ENCODE measurements at regions not wholly inside any gene's neighbourhood (a gene's known extent, or its start where the extent isn't known, plus 50 kb on each side); places are given as distances from the start of the nearest gene placed in this dataset.

DNA sequence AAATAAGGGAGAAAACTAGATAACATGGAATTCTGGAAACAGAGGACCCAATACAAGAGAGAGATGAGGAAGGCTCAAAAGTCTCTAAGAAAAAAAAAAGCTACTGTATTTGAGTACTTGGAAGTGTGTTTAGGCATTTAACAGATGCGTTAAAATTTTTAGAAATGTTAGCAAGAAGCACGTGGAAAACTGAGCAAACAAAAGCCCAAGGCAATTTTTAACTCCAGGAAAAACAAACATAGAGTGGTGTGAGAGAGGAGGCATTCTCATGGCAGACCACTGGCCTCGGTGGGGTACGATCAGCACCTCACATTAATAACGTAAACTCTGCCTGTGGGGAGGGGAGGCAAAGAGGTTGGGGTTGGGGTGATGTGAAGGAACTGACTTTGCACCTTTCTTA is 321.4 kb downstream of the GADD45G start:
- intact Hi-C loops (cut with micrococcal nuclease): no loop called here
- TF ChIP-seq, protein P1, sequence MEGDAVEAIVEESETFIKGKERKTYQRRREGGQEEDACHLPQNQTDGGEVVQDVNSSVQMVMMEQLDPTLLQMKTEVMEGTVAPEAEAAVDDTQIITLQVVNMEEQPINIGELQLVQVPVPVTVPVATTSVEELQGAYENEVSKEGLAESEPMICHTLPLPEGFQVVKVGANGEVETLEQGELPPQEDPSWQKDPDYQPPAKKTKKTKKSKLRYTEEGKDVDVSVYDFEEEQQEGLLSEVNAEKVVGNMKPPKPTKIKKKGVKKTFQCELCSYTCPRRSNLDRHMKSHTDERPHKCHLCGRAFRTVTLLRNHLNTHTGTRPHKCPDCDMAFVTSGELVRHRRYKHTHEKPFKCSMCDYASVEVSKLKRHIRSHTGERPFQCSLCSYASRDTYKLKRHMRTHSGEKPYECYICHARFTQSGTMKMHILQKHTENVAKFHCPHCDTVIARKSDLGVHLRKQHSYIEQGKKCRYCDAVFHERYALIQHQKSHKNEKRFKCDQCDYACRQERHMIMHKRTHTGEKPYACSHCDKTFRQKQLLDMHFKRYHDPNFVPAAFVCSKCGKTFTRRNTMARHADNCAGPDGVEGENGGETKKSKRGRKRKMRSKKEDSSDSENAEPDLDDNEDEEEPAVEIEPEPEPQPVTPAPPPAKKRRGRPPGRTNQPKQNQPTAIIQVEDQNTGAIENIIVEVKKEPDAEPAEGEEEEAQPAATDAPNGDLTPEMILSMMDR (IDR thresholded peaks at IDR 0.05): no peak
- ATAC-seq (no peak), DNase-seq (no peak)
- CTCF ChIA-PET: interaction anchor here (1.1 to 5.9 kb wide), 2 partner anchors 10 to 323 kb away, joined by 3 to 28 read pairs; no protein-coding TSS in a partner anchor
- H3K27me3 Mint-ChIP-seq: peaks cover 11% of the 10 kb centered on the region
- no peak overlapping the region for H3K27ac Mint-ChIP-seq
- H3K4me1 Mint-ChIP-seq (ENCODE audit: low read depth): peaks cover 39% of the 10 kb centered on the region
- POLR2A ChIA-PET: no interaction called here
- H3K9me3 Mint-ChIP-seq: no peaks in the 10 kb centered on the region
- no peak overlapping the region for H3K4me3 Mint-ChIP-seq
- no peaks in the 10 kb centered on the region for H3K36me3 Mint-ChIP-seq (ENCODE audit: low read depth)

DNA sequence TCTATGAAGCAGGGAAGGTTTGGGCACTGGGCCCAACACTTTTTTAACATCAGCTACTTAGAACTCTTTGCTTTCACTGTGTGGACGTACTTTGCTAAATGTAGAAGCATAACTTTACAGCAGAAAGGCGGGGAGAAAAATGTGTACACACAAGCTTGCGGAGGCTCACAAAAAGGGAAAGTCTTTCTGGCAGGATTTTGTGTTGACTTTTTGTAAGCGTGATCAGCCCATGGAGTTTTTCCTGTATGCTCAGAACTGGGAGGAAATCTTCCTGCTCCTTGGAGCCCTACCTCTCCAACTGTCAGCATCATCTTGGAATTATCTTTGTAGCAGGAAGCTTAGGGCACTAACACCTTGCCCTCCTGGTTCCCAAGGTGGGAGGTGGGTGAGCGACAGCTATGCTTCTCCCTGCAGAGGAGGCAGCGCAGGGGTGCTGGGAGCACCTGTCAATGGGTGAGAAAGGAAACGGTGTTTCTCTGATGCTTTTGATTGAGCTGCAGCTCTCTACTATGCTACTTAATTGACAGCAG is 321.9 kb downstream of the GADD45G start:
- peaks cover 39% of the 10 kb centered on the region for H3K4me1 Mint-ChIP-seq (ENCODE audit: low read depth)
- TF ChIP-seq, protein P1 (IDR thresholded peaks at IDR 0.05): no peak
- H3K27me3 Mint-ChIP-seq: peaks cover 11% of the 10 kb centered on the region
- CTCF ChIA-PET: interaction anchor here (1.1 to 5.9 kb wide), 2 partner anchors 11 to 324 kb away, joined by 3 to 28 read pairs; no protein-coding TSS in a partner anchor
- no peaks in the 10 kb centered on the region for H3K9me3 Mint-ChIP-seq
- intact Hi-C loops (cut with micrococcal nuclease): no loop called here
- no peak for DNase-seq
- ATAC-seq: no peak
- H3K27ac Mint-ChIP-seq: no peak overlapping the region
- no peaks in the 10 kb centered on the region for H3K36me3 Mint-ChIP-seq (ENCODE audit: low read depth)
- no peak overlapping the region for H3K4me3 Mint-ChIP-seq
- POLR2A ChIA-PET: no interaction called here

DNA sequence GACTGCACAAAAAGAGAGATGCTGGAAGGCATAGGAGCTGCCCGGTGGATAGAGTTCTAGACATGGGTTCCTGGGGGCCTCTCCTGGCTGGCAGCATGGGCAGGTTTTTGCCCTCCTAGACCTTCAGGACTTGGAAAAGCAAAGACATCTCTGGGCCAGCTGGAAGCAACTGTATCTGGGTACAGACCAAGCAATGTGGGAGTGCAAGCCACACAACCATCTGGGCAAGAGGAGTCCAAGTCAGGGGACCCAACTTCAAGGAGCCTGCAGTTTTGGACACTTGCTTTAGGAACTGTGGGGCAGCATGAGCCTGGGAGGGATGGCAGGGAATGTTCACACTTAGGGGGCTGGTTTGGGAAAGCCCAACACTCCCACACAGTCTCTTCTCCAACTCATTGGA is 323.3 kb downstream of the GADD45G start:
- POLR2A ChIA-PET: interaction anchor here (0.5 to 1.9 kb wide), 2 partner anchors 13 to 66 kb away, joined by 3 to 5 read pairs; no protein-coding TSS in a partner anchor
- Mint-ChIP-seq H3K9me3 (no peaks in the 10 kb centered on the region), H3K4me3 (no peak overlapping the region), H3K27ac (no peak overlapping the region), H3K36me3 (ENCODE audit: low read depth) (no peaks in the 10 kb centered on the region), H3K4me1 (ENCODE audit: low read depth) (peaks cover 39% of the 10 kb centered on the region), H3K27me3 (peaks cover 7% of the 10 kb centered on the region)
- ATAC-seq (no peak), DNase-seq (no peak)
- TF ChIP-seq, protein P1 (IDR thresholded peaks at IDR 0.05): no peak
- intact Hi-C loops (cut with micrococcal nuclease): no loop called here
- CTCF ChIA-PET: interaction anchor here (1.4 kb wide), 1 partner anchor 330 kb away, joined by 4 read pairs; no protein-coding TSS in a partner anchor

DNA sequence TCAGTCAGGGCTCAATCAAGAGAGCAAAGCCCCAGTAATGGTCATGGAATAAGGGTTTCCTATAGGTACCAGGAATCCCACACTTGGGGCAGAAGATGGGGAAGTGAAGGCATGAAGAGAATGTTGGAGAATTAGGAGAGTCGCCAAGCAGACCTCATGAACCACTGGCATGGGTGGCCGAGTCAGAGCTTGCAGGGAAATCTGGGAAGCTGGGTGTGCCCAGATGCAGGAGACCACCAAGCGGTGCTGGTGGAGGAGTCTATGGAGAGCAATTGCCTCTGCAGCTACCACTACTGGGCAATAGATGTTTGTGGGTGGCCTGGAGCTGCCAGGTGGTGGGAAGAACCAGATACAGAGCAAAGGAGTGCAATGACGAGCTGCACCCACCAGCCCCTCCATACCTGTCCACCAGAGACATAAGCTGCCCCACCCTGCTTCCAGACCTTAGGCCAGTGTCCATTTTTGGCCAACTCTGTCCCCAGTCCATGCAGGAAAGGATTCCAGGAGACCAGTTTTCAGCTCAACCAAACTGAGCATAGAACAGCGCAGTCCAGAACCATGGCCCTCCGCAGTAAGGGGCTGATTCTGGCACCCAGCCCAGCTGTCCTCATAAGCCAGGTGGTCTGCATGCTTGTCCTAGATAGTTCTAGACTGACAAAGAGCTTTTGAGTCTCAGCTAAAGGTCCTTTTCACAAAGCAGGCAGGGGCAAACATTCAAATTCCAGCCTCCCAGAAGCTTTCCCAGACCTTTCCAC is 323.9 kb downstream of the GADD45G start:
- ATAC-seq: no peak
- intact Hi-C loops (cut with micrococcal nuclease): no loop called here
- TF ChIP-seq, protein P1 (IDR thresholded peaks at IDR 0.05): no peak

DNA sequence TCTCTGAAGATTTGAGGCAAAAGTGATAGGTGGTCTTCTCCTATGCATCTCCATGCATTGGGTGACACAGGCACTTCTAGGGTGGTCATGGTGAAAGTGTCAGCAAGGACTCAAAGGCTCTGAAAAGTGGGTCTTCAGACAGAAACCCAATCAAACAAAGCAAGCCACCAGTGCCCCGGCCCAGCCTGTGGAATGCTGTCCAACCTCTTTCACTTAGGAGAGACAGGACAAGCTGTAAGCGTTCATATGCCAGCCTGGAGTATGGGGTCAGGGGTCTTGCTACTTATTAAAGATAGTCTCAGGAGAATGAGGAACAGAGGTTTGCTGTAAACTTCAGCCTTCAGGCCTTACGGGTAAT is 324.5 kb downstream of the GADD45G start:
- H3K27me3 Mint-ChIP-seq: peaks cover 7% of the 10 kb centered on the region
- DNase-seq: no peak
- intact Hi-C loops (cut with micrococcal nuclease): no loop called here
- no peak overlapping the region for H3K4me3 Mint-ChIP-seq
- no peak overlapping the region for H3K27ac Mint-ChIP-seq
- ChIA-PET CTCF (interaction anchor here (1.4 kb wide), 1 partner anchor 331 kb away, joined by 4 read pairs; no protein-coding TSS in a partner anchor), POLR2A (interaction anchor here (0.6 to 1.9 kb wide), 2 partner anchors 12 to 46 kb away, joined by 3 to 5 read pairs; no protein-coding TSS in a partner anchor)
- no peaks in the 10 kb centered on the region for H3K36me3 Mint-ChIP-seq (ENCODE audit: low read depth)
- TF ChIP-seq, protein P1 (IDR thresholded peaks at IDR 0.05): no peak
- H3K9me3 Mint-ChIP-seq: no peaks in the 10 kb centered on the region
- ATAC-seq: no peak
- H3K4me1 Mint-ChIP-seq (ENCODE audit: low read depth): peaks cover 29% of the 10 kb centered on the region

More for the DNA sequence above, 323.9 kb downstream of the GADD45G start:
- H3K27ac Mint-ChIP-seq: no peak overlapping the region
- H3K4me3 Mint-ChIP-seq: no peak overlapping the region
- H3K27me3 Mint-ChIP-seq: peaks cover 7% of the 10 kb centered on the region
- no peaks in the 10 kb centered on the region for H3K9me3 Mint-ChIP-seq
- ChIA-PET POLR2A (interaction anchor here (0.5 to 1.9 kb wide), 2 partner anchors 13 to 66 kb away, joined by 3 to 5 read pairs; no protein-coding TSS in a partner anchor), CTCF (interaction anchor here (1.4 kb wide), 1 partner anchor 331 kb away, joined by 4 read pairs; no protein-coding TSS in a partner anchor)
- no peaks in the 10 kb centered on the region for H3K36me3 Mint-ChIP-seq (ENCODE audit: low read depth)
- no peak for DNase-seq
- peaks cover 35% of the 10 kb centered on the region for H3K4me1 Mint-ChIP-seq (ENCODE audit: low read depth)

Measured in activated CD8-positive, alpha-beta T cell treated with anti-CD3 and anti-CD28 coated beads for 36 hours (primary cell).